ENCODE measurements at regions not wholly inside any gene's neighbourhood (a gene's known extent, or its start where the extent isn't known, plus 50 kb on each side); places are given as distances from the start of the nearest gene placed in this dataset.

DNA sequence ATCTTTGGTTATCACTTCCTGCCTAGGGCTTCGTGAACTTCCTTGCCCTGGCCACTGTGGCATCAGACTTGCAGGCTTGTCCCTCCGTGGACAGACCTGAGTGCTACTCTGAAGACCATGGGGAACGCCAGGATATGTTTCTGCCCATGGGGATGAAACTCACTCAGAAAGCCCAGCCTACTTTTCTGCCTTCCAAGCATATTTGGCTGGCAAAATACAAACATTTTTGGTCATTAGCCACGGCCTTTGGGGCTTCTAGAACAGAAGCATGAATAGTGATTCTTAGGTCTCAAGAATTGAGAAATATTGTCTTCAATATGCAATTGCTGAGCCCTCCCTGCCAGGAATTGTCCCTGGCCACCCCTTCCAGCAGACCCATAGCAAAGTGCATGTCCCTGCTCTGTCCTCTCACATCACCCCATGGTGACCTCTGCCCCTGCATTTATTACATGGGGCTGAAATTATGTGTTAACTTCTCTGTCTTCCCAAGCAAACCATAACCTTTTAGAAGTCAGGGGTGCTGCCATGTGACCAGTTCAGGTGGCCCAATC lies 152.4 kb downstream of the OSR1 start:
- TF ChIP-seq EP300 (IDR thresholded peaks at IDR 0.05): no peak
- TF ChIP-seq POLR2A (IDR thresholded peaks at IDR 0.05): no peak
- TF ChIP-seq, protein P1, sequence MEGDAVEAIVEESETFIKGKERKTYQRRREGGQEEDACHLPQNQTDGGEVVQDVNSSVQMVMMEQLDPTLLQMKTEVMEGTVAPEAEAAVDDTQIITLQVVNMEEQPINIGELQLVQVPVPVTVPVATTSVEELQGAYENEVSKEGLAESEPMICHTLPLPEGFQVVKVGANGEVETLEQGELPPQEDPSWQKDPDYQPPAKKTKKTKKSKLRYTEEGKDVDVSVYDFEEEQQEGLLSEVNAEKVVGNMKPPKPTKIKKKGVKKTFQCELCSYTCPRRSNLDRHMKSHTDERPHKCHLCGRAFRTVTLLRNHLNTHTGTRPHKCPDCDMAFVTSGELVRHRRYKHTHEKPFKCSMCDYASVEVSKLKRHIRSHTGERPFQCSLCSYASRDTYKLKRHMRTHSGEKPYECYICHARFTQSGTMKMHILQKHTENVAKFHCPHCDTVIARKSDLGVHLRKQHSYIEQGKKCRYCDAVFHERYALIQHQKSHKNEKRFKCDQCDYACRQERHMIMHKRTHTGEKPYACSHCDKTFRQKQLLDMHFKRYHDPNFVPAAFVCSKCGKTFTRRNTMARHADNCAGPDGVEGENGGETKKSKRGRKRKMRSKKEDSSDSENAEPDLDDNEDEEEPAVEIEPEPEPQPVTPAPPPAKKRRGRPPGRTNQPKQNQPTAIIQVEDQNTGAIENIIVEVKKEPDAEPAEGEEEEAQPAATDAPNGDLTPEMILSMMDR (IDR thresholded peaks at IDR 0.05): no peak
- TF ChIP-seq POLR2AphosphoS5 (IDR thresholded peaks at IDR 0.05): no peak
- peaks cover 0 to 5% (median 0%) of the 10 kb centered on the region in 3 donors for H3K4me1 ChIP-seq
- 70 to 100% methylated on average over 2 to 3 of the region's 4 CpGs for WGBS, 2 donors (ENCODE audit: low coverage in 1 of 2)
- H3K27me3 ChIP-seq: no peaks in the 10 kb centered on the region
- H3K4me3 ChIP-seq: no peak overlapping the region
- ATAC-seq: no peak
- no peak overlapping the region for H3K27ac ChIP-seq
- no peaks in the 10 kb centered on the region for H3K36me3 ChIP-seq
- no peaks in the 10 kb centered on the region for H3K9me3 ChIP-seq

DNA sequence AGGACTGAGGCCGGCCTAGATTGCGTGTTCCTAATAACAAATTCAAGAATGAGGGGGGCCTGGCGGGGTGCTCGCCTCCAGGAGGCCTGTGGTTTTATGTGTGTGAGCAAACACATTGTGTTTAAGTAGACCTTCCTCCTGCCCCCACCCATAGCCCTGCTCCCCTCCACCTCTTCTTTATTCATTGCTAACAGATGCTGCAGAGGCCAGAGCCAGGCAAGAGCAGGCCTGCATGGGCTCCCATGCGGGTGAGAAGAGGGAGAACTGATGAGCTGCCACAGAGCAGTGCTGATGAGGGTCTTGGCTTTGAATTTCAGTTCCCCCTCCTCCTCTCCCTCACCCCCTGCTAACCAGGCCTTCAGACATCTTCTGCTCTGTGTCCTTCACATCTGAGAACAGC lies 154.6 kb downstream of the OSR1 start:
- no peak for ATAC-seq
- no peak for TF ChIP-seq EP300 (IDR thresholded peaks at IDR 0.05)
- WGBS, 2 donors (ENCODE audit: low coverage in 1 of 2): 92 to 100% methylated on average over 1 to 2 of the region's 5 CpGs

DNA sequence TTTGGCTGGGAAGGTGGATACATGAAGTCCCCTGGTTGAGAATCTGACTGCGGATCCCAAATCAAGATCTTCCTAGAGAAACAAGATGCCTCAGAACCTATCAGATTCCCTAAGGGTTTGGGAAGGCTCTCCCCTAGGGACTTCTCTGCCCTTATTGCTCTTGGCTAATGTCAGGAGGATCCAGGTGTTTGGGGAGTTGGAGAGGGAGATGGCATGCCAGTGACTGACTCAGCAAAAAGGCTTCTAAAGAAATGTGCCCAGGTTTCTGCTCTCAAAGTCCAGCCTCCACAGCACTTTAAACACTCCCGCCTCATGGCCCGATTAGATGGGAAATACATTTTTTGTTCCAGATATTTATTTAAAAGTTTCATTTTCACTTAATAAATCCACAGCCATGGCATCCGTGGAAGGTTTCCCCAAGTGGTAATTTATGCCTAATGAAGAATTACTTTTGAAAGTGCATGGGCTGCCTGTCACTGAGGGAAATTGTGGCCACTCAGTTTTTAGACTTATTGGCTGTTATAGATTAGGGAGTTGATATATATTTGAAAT lies 156.4 kb downstream of the OSR1 start:
- Histone ChIP-seq H3K27ac (no peak overlapping the region), H3K36me3 (no peaks in the 10 kb centered on the region), H3K9me3 (peaks cover 0 to 3% (median 0%) of the 10 kb centered on the region in 3 donors), H3K4me3 (no peak overlapping the region), H3K4me1 (no peaks in the 10 kb centered on the region), H3K27me3 (no peaks in the 10 kb centered on the region)
- no peak for ATAC-seq
- 33 to 86% methylated on average over 3 to 4 of the region's 4 CpGs for WGBS, 2 donors (ENCODE audit: low coverage in 1 of 2)
- TF ChIP-seq POLR2A (IDR thresholded peaks at IDR 0.05) (no peak), POLR2AphosphoS5 (IDR thresholded peaks at IDR 0.05) (no peak), EP300 (IDR thresholded peaks at IDR 0.05) (no peak)
- TF ChIP-seq, protein P1 (IDR thresholded peaks at IDR 0.05): no peak

More for the DNA sequence above, 154.6 kb downstream of the OSR1 start:
- Histone ChIP-seq H3K4me3 (no peak overlapping the region), H3K27me3 (no peaks in the 10 kb centered on the region), H3K4me1 (no peaks in the 10 kb centered on the region), H3K27ac (no peak overlapping the region), H3K36me3 (no peaks in the 10 kb centered on the region), H3K9me3 (no peaks in the 10 kb centered on the region)

DNA sequence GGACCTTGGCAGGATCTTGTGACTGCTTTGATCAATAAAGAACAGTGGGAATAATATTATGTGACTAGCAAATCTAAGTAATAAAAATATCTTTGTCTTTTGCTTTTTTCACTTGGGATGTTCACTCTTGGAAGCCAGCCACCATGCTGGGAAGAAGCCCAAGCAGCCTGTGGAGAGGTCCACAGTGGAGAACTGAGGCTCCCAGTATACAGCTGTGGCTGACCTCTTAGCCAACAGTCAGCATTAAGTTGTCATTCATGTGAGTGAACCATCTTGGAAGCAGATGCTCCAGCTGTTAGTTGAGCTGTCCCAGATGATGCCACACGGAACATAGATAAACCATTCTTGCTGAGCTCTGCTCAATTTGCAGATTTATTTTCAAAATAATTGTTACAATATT lies 160.0 kb downstream of the OSR1 start:
- ATAC-seq: no peak
- WGBS, 2 donors (ENCODE audit: low coverage in 1 of 2): 67 to 80% methylated on average over 1 of the region's 1 CpG
- H3K36me3 ChIP-seq: no peaks in the 10 kb centered on the region
- H3K27me3 ChIP-seq: no peaks in the 10 kb centered on the region
- TF ChIP-seq, protein P1 (IDR thresholded peaks at IDR 0.05): no peak
- no peak for TF ChIP-seq EP300 (IDR thresholded peaks at IDR 0.05)
- H3K27ac ChIP-seq: no peak overlapping the region
- H3K4me3 ChIP-seq: no peak overlapping the region
- peaks cover 0 to 10% (median 0%) of the 10 kb centered on the region in 3 donors for H3K9me3 ChIP-seq
- H3K4me1 ChIP-seq: no peaks in the 10 kb centered on the region

DNA sequence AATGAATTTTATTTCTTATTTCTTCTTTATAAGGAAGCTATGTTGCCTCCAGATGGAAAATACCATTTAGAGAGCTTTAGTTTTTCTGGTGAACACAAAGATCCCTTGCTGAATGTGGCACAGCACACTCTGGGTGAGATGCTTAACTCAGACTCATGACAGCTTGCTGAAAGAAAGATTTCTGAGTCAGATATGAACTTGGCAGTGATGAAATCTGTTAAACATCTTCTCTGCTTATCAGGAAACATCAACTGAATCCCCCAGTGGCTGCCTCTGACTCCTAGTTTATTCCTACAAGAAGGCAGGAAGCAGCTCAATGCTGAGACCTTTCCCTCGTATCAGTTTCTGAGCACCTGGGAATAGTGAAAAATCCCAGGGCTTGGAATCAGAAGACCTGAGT lies 162.8 kb downstream of the OSR1 start:
- no peak overlapping the region for H3K27ac ChIP-seq
- H3K9me3 ChIP-seq: peaks cover 0 to 10% (median 0%) of the 10 kb centered on the region in 3 donors
- TF ChIP-seq, protein P1 (IDR thresholded peaks at IDR 0.05): no peak
- H3K4me1 ChIP-seq: no peaks in the 10 kb centered on the region
- no peaks in the 10 kb centered on the region for H3K27me3 ChIP-seq
- H3K36me3 ChIP-seq: no peaks in the 10 kb centered on the region
- no peak for ATAC-seq
- WGBS, 2 donors (ENCODE audit: low coverage in 1 of 2): 67% methylated on average over 1 of the region's 1 CpG
- H3K4me3 ChIP-seq: no peak overlapping the region

Measured in gastroesophageal sphincter (tissue), 4 donors.